ENCODE measurements at regions not wholly inside any gene's neighbourhood (a gene's known extent, or its start where the extent isn't known, plus 50 kb on each side); places are given as distances from the start of the nearest gene placed in this dataset. TPM values are rescaled to one million over a fixed set of nuclear protein-coding genes. Genes with fewer than 3 reads are reported as not detected.

GRCh38 chrX:112896051-112896450 lies 55.4 kb upstream of the AMOT start:
- no peak overlapping the region for H3K27ac ChIP-seq
- H3K4me1 ChIP-seq = no peaks in the 10 kb centered on the region
- H3K4me3 ChIP-seq = no peak overlapping the region
- 64 to 69% methylated on average over 1 of the region's 1 CpG for WGBS, 2 donors
- H3K36me3 ChIP-seq (replicated peaks in 1 of 2; ENCODE audit: insufficient read depth in 1 of 2, low read depth in 2 of 2) = no peaks in the 10 kb centered on the region
- TF ChIP-seq POLR2A (IDR thresholded peaks at IDR 0.05) = no peak
- TF ChIP-seq, protein P1, sequence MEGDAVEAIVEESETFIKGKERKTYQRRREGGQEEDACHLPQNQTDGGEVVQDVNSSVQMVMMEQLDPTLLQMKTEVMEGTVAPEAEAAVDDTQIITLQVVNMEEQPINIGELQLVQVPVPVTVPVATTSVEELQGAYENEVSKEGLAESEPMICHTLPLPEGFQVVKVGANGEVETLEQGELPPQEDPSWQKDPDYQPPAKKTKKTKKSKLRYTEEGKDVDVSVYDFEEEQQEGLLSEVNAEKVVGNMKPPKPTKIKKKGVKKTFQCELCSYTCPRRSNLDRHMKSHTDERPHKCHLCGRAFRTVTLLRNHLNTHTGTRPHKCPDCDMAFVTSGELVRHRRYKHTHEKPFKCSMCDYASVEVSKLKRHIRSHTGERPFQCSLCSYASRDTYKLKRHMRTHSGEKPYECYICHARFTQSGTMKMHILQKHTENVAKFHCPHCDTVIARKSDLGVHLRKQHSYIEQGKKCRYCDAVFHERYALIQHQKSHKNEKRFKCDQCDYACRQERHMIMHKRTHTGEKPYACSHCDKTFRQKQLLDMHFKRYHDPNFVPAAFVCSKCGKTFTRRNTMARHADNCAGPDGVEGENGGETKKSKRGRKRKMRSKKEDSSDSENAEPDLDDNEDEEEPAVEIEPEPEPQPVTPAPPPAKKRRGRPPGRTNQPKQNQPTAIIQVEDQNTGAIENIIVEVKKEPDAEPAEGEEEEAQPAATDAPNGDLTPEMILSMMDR (IDR thresholded peaks at IDR 0.05) = no peak
- no peak for ATAC-seq
- H3K9me3 ChIP-seq = no peaks in the 10 kb centered on the region
- intact Hi-C loops (cut with DNase I) = no loop called here
- DNase-seq = no peak
- H3K27me3 ChIP-seq = no peaks in the 10 kb centered on the region

Small RNAs in the stretch of these regions (small RNA-seq; reads per million reads assigned to genes)
- gene AL031183.1 (not detected), gene RF00012 (not detected), gene RF00088 (not detected), gene RN7SL93P (not detected), gene RNU1-57P (not detected), gene RNU6-1015P (not detected)
